ENCODE measurements at regions not wholly inside any gene's neighbourhood (a gene's known extent, or its start where the extent isn't known, plus 50 kb on each side); places are given as distances from the start of the nearest gene placed in this dataset.

- Histone ChIP-seq H3K36me3 (ENCODE audit: low read depth) (no peaks in the 10 kb centered on the region), H3K4me3 (no peak overlapping the region), H3K4me1 (ENCODE audit: low read depth) (no peaks in the 10 kb centered on the region), H3K9me3 (no peaks in the 10 kb centered on the region)
- intact Hi-C loops (cut with DNase I, micrococcal nuclease) = no loop called here
- ATAC-seq (no peak), DNase-seq (no peak)
- no peak for TF ChIP-seq CTCF (IDR thresholded peaks at IDR 0.05)
Observed at GRCh38 chr4:80127870-80128419, 54.9 kb upstream of the ANTXR2 start.

GRCh38 chr4:80126435-80126834, 53.4 kb upstream of the ANTXR2 start:
- no peak for ATAC-seq
- H3K4me3 ChIP-seq = no peak overlapping the region
- TF ChIP-seq CTCF (IDR thresholded peaks at IDR 0.05) = no peak
- H3K4me1 ChIP-seq (ENCODE audit: low read depth) = no peaks in the 10 kb centered on the region
- intact Hi-C loops (cut with DNase I, micrococcal nuclease) = no loop called here
- H3K9me3 ChIP-seq = no peaks in the 10 kb centered on the region
- H3K36me3 ChIP-seq (ENCODE audit: low read depth) = no peaks in the 10 kb centered on the region
- DNase-seq = no peak

GRCh38 chr4:80125252-80126177, 52.5 kb upstream of the ANTXR2 start:
- H3K4me3 ChIP-seq = no peak overlapping the region
- H3K9me3 ChIP-seq = no peaks in the 10 kb centered on the region
- intact Hi-C loops (cut with DNase I, micrococcal nuclease) = no loop called here
- DNase-seq (peak in 1 of 3 donors; percentile 52), ATAC-seq (peak; percentile 77)
- H3K36me3 ChIP-seq (ENCODE audit: low read depth) = no peaks in the 10 kb centered on the region
- TF ChIP-seq CTCF (IDR thresholded peaks at IDR 0.05) = no peak
- no peaks in the 10 kb centered on the region for H3K4me1 ChIP-seq (ENCODE audit: low read depth)

- H3K4me1 ChIP-seq (ENCODE audit: low read depth) = no peaks in the 10 kb centered on the region
- intact Hi-C loops (cut with DNase I, micrococcal nuclease) = no loop called here
- H3K4me3 ChIP-seq = no peak overlapping the region
- no peaks in the 10 kb centered on the region for H3K9me3 ChIP-seq
- ATAC-seq (no peak), DNase-seq (no peak)
- no peak for TF ChIP-seq CTCF (IDR thresholded peaks at IDR 0.05)
- H3K36me3 ChIP-seq (ENCODE audit: low read depth) = no peaks in the 10 kb centered on the region
Observed at GRCh38 chr4:80124246-80125211, 51.5 kb upstream of the ANTXR2 start.

All from mucosa of descending colon (tissue), 3 donors.